GM12878 (cell line): ENCODE measurements at regions not wholly inside any gene's neighbourhood (a gene's known extent, or its start where the extent isn't known, plus 50 kb on each side); places are given as distances from the start of the nearest gene placed in this dataset.

Experiments used
- ATAC-seq: fragments of 200-7000 bp; cut with Tn5 transposase; 3 replicates; pipeline ENCODE4 v1.9.1; 2020; ENCODE audit warnings: mild to moderate bottlenecking, moderate library complexity
- BruUV-seq: library from RNA; stranded (reverse); fragments of 400-500 nt; replicated peaks from 2 replicates; lab custom pipeline; 2021; lab: Mats Ljungman, UMichigan
- CTCF ChIA-PET: fragments of 300-600 bp; sonication (Branson Sonifier 250); formaldehyde crosslinking; extraction: SDS; loops from one replicate; lab custom pipeline; 2021; ENCODE audit warnings: inconsistent platforms; lab: Yijun Ruan, JAX
- POLR2A ChIA-PET: fragments of 350-600 bp; formaldehyde crosslinking; extraction: SDS; loops from one replicate; lab custom pipeline; 2021; ENCODE audit warnings: inconsistent platforms; lab: Charles Lee
- RAD21 ChIA-PET: fragments of 300-600 bp; sonication (Branson Sonifier 250); formaldehyde crosslinking; loops from one replicate; lab custom pipeline; 2023; ENCODE audit warnings: antibody characterized with exemption; ENCODE audit not compliant: unreplicated experiment; lab: Charles Lee
- SMC1A ChIA-PET: fragments of 300-600 bp; sonication (Branson Sonifier 250); formaldehyde crosslinking; loops from one replicate; lab custom pipeline; 2023; ENCODE audit not compliant: unreplicated experiment, uncharacterized antibody; lab: Charles Lee
- DNase-seq: peaks from one replicate; pipeline ENCODE4 v3.0.0-alpha.2; 2011; ENCODE audit warnings: low read depth, low spot score
- FAIRE-seq: peaks from 3 replicates; lab custom pipeline; 2011; peaks lifted over from hg19 to GRCh38; lab: Jason Lieb, UNC
- H2AFZ ChIP-seq: 2 replicates; pipeline ENCODE4 v1.6.0; 2011; ENCODE audit warnings: low read depth, low read length, control low read depth; ENCODE audit not compliant: control insufficient read depth
- H3K27ac ChIP-seq: 2 replicates; pipeline ENCODE4 v1.5.1; 2011; ENCODE audit warnings: control low read depth; ENCODE audit not compliant: control insufficient read depth, insufficient read depth
- H3K27me3 ChIP-seq, 2 experiments: replicated peaks in 1 of 2; 2 replicates each; pipeline versions ENCODE4 v1.6.0 to v1.6.1; 2011; ENCODE audit warnings: low read length in 1 of 2; ENCODE audit not compliant: control insufficient read depth in 2 of 2, insufficient read depth in 2 of 2
- H3K36me3 ChIP-seq, 2 experiments: 2 replicates each; pipeline ENCODE4 v1.5.1; 2011; ENCODE audit warnings: low read length in 1 of 2; ENCODE audit not compliant: control insufficient read depth in 2 of 2, insufficient read depth in 2 of 2
- H3K4me1 ChIP-seq: 2 replicates; pipeline ENCODE4 v1.6.1; 2011; ENCODE audit warnings: mild to moderate bottlenecking, low read length, moderate library complexity, mixed read lengths; ENCODE audit not compliant: control insufficient read depth, insufficient read depth
- H3K4me2 ChIP-seq: 2 replicates; pipeline ENCODE4 v1.6.0; 2011; ENCODE audit warnings: control low read depth; ENCODE audit not compliant: control insufficient read depth, insufficient read depth
- H3K4me3 ChIP-seq: fragments of 200-600 bp; sonication (generic); 2 replicates; pipeline ENCODE4 v1.5.1; 2016
- H3K79me2 ChIP-seq: 2 replicates; pipeline ENCODE4 v1.6.0; 2011; ENCODE audit warnings: low read length; ENCODE audit not compliant: control insufficient read depth, insufficient read depth
- H3K9ac ChIP-seq: 2 replicates; pipeline ENCODE4 v1.8.0; 2011; ENCODE audit warnings: low read length, control low read depth, mixed read lengths; ENCODE audit not compliant: control insufficient read depth, insufficient read depth
- H3K9me3 ChIP-seq: replicated peaks from 3 replicates; pipeline ENCODE4 v1.5.1; 2011; ENCODE audit warnings: mild to moderate bottlenecking, low read length; ENCODE audit not compliant: control insufficient read depth, insufficient read depth
- H4K20me1 ChIP-seq: 2 replicates; pipeline ENCODE4 v1.6.0; 2011; ENCODE audit not compliant: control insufficient read depth, insufficient read depth
- CEBPB ChIP-seq, 2 experiments: fragments of 150-350 bp in 1 of 2; IDR thresholded peaks; 2 replicates each; pipeline ENCODE4 v1.6.1; 2012 to 2014; ENCODE audit warnings: low read depth in 2 of 2, low read length in 2 of 2, borderline replicate concordance in 1 of 2, inconsistent platforms in 1 of 2
- ETV6 ChIP-seq, 2 experiments: fragments of 450-650 bp in 1 of 2; IDR thresholded peaks in 1 of 2; conservative IDR thresholded peaks in 1 of 2; 2 replicates each; pipeline ENCODE4 v1.6.1; 2014; ENCODE audit warnings: antibody characterized with exemption in 1 of 2, borderline replicate concordance in 1 of 2, low read depth in 1 of 2, mild to moderate bottlenecking in 1 of 2, moderate library complexity in 1 of 2
- GABPA ChIP-seq: IDR thresholded peaks from 2 replicates; pipeline ENCODE4 v1.6.1; 2014; ENCODE audit warnings: antibody characterized with exemption, low read depth, mild to moderate bottlenecking, inconsistent platforms
- IRF4 ChIP-seq: IDR thresholded peaks from 2 replicates; pipeline ENCODE4 v1.6.1; 2011; ENCODE audit warnings: low read depth, low read length
- KDM1A ChIP-seq: fragments of 200-600 bp; sonication (generic); IDR thresholded peaks from 2 replicates; pipeline ENCODE4 v1.6.1; 2016; ENCODE audit warnings: borderline replicate concordance
- MYB ChIP-seq: fragments of 150-350 bp; IDR thresholded peaks from 2 replicates; pipeline ENCODE4 v1.6.1; 2014; ENCODE audit warnings: mild to moderate bottlenecking, low read depth, low read length, borderline replicate concordance
- NFIC ChIP-seq: IDR thresholded peaks from 2 replicates; pipeline ENCODE4 v1.6.1; 2012; ENCODE audit warnings: low read depth, mild to moderate bottlenecking, inconsistent platforms, low read length, moderate library complexity
- NR2C1 ChIP-seq: fragments of 450-650 bp; IDR thresholded peaks from 2 replicates; pipeline ENCODE4 v1.6.1; 2017; ENCODE audit warnings: antibody characterized with exemption, mild to moderate bottlenecking, moderate library complexity
- NRF1 ChIP-seq: conservative IDR thresholded peaks from 2 replicates; pipeline ENCODE4 v1.6.1; 2011; ENCODE audit warnings: mild to moderate bottlenecking, low read depth, low read length, improper control_type of control experiment
- PAX8 ChIP-seq: fragments of 450-650 bp; IDR thresholded peaks from 2 replicates; pipeline ENCODE4 v1.6.1; 2017; ENCODE audit warnings: mild to moderate bottlenecking, moderate library complexity
- RCOR1 ChIP-seq: conservative IDR thresholded peaks from 2 replicates; pipeline ENCODE4 v1.6.1; 2012; ENCODE audit warnings: low read depth, low read length, improper control_type of control experiment
- TAF1 ChIP-seq: IDR thresholded peaks from 2 replicates; pipeline ENCODE4 v1.6.1; 2011; ENCODE audit warnings: mild to moderate bottlenecking, low read depth, low read length, borderline replicate concordance
- TCF12 ChIP-seq: IDR thresholded peaks from 2 replicates; pipeline ENCODE4 v1.6.1; 2011; ENCODE audit warnings: low read depth, mild to moderate bottlenecking, low read length
- ZNF274 ChIP-seq: IDR thresholded peaks from one replicate; pipeline ENCODE4 v1.8.0; 2011; ENCODE audit not compliant: insufficient read length, insufficient read depth
- ZSCAN29 ChIP-seq: fragments of 450-650 bp; IDR thresholded peaks from 2 replicates; pipeline ENCODE4 v1.6.1; 2017; ENCODE audit warnings: mild to moderate bottlenecking, moderate library complexity
- ZZZ3 ChIP-seq: IDR thresholded peaks from 2 replicates; pipeline ENCODE4 v1.6.1; 2011; ENCODE audit warnings: low read depth; ENCODE audit not compliant: control insufficient read depth, insufficient read length
- WGBS: methylation state at CpG from one replicate; pipeline ENCODE4 v1.1.6; 2016; ENCODE audit warnings: low lambda C conversion rate; ENCODE audit not compliant: insufficient replicate concordance, insufficient coverage; ENCODE audit errors: missing lambda C conversion rate; 5-methylcytosine and 5-hydroxymethylcytosine counted together
- in situ Hi-C: fragments of 300-500 bp; cut with MboI; formaldehyde crosslinking; loops from 9 replicates; pipeline ENCODE4 v1.14.3; 2018; ENCODE audit warnings: mixed read lengths
- intact Hi-C: fragments of 100-400 bp; cut with micrococcal nuclease; formaldehyde crosslinking; loops from one replicate; pipeline ENCODE4 v1.14.2; 2022; ENCODE audit not compliant: unreplicated experiment
- TF ChIP-seq, protein P1 (sequence below): fragments of 450-650 bp; IDR thresholded peaks from 2 replicates; pipeline ENCODE4 v1.6.1; 2016; ENCODE audit warnings: mild to moderate bottlenecking
- TF ChIP-seq, protein P2 (sequence below): fragments of 450-650 bp; IDR thresholded peaks from 2 replicates; pipeline ENCODE4 v1.6.1; 2016; ENCODE audit warnings: mild to moderate bottlenecking
- TF ChIP-seq, protein P3 (sequence below): fragments of 450-650 bp; formaldehyde crosslinking; IDR thresholded peaks from 2 replicates; pipeline ENCODE4 v1.4.0; 2020; ENCODE audit warnings: mild to moderate bottlenecking, moderate library complexity

DNA sequence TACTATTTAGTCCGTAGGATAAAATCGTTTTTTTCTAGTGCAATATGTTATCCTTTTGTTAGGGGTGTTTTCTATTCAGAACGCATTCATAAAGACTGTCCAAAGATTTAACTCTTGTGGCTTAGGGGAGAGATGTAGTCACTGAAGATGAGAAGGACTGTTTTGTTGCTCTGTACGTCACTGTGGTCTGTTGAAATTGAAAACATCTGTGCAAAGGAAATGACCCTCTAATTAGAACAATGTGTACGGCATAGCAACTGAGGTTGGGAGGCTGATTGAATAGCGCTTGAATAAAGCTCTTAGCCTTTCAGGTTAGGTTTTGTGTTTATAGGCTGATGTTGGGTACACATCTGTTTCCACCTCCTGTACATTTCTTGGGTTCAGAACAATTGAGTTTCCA lies 453.4 kb upstream of the AKR1E2 start:
- H3K27me3 ChIP-seq, result no peaks in the 10 kb centered on the region; a peak in 1 of 4 replicates
- WGBS, result 16% methylated on average over 6 of the region's 6 CpGs
- no peaks in the 10 kb centered on the region for H3K79me2 ChIP-seq
- H3K4me3 ChIP-seq, result no peak overlapping the region
- in situ Hi-C loops, result no loop called here
- BruUV-seq, result no TSS peak
- no peaks in the 10 kb centered on the region for H4K20me1 ChIP-seq
- intact Hi-C loops, result no loop called here
- ChIA-PET RAD21 (no interaction called here), POLR2A (no interaction called here), CTCF (no interaction called here), SMC1A (no interaction called here)
- no peaks in the 10 kb centered on the region for H3K36me3 ChIP-seq
- TF ChIP-seq ZSCAN29 (no peak), TCF12 (no peak), ETV6 (conservative IDR thresholded peaks at IDR 0.05 in 1 of 2, IDR thresholded peaks at IDR 0.05 in 1 of 2; ENCODE audit: borderline replicate concordance in 1 of 2, low read depth in 1 of 2) (no peak), CEBPB (IDR thresholded peaks at IDR 0.05; ENCODE audit: borderline replicate concordance in 1 of 2, low read depth in 2 of 2, low read length in 2 of 2) (no peak), NFIC (no peak), MYB (no peak), RCOR1 (no peak), NR2C1 (no peak), ZNF274 (no peak), KDM1A (no peak), ZZZ3 (no peak), IRF4 (no peak), PAX8 (no peak), TAF1 (no peak), NRF1 (no peak), GABPA (no peak)
- TF ChIP-seq, protein P1, sequence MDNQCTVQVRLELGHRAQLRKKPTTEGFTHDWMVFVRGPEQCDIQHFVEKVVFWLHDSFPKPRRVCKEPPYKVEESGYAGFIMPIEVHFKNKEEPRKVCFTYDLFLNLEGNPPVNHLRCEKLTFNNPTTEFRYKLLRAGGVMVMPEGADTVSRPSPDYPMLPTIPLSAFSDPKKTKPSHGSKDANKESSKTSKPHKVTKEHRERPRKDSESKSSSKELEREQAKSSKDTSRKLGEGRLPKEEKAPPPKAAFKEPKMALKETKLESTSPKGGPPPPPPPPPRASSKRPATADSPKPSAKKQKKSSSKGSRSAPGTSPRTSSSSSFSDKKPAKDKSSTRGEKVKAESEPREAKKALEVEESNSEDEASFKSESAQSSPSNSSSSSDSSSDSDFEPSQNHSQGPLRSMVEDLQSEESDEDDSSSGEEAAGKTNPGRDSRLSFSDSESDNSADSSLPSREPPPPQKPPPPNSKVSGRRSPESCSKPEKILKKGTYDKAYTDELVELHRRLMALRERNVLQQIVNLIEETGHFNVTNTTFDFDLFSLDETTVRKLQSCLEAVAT, result no peak
- TF ChIP-seq, protein P2, sequence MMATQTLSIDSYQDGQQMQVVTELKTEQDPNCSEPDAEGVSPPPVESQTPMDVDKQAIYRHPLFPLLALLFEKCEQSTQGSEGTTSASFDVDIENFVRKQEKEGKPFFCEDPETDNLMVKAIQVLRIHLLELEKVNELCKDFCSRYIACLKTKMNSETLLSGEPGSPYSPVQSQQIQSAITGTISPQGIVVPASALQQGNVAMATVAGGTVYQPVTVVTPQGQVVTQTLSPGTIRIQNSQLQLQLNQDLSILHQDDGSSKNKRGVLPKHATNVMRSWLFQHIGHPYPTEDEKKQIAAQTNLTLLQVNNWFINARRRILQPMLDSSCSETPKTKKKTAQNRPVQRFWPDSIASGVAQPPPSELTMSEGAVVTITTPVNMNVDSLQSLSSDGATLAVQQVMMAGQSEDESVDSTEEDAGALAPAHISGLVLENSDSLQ, result no peak
- TF ChIP-seq, protein P3, sequence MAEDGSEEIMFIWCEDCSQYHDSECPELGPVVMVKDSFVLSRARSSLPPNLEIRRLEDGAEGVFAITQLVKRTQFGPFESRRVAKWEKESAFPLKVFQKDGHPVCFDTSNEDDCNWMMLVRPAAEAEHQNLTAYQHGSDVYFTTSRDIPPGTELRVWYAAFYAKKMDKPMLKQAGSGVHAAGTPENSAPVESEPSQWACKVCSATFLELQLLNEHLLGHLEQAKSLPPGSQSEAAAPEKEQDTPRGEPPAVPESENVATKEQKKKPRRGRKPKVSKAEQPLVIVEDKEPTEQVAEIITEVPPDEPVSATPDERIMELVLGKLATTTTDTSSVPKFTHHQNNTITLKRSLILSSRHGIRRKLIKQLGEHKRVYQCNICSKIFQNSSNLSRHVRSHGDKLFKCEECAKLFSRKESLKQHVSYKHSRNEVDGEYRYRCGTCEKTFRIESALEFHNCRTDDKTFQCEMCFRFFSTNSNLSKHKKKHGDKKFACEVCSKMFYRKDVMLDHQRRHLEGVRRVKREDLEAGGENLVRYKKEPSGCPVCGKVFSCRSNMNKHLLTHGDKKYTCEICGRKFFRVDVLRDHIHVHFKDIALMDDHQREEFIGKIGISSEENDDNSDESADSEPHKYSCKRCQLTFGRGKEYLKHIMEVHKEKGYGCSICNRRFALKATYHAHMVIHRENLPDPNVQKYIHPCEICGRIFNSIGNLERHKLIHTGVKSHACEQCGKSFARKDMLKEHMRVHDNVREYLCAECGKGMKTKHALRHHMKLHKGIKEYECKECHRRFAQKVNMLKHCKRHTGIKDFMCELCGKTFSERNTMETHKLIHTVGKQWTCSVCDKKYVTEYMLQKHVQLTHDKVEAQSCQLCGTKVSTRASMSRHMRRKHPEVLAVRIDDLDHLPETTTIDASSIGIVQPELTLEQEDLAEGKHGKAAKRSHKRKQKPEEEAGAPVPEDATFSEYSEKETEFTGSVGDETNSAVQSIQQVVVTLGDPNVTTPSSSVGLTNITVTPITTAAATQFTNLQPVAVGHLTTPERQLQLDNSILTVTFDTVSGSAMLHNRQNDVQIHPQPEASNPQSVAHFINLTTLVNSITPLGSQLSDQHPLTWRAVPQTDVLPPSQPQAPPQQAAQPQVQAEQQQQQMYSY (CRISPR knock-in tag), result no peak
- H3K9ac ChIP-seq, result no peak overlapping the region
- ATAC-seq (no peak), DNase-seq (no peak), FAIRE-seq (no peak)
- H3K27ac ChIP-seq, result no peak overlapping the region
- no peak overlapping the region for H2AFZ ChIP-seq
- H3K9me3 ChIP-seq, result no peaks in the 10 kb centered on the region
- H3K4me1 ChIP-seq, result no peaks in the 10 kb centered on the region
- H3K4me2 ChIP-seq, result no peak overlapping the region
